HCT116 (cell line): ENCODE measurements at regions not wholly inside any gene's neighbourhood (a gene's known extent, or its start where the extent isn't known, plus 50 kb on each side); places are given as distances from the start of the nearest gene placed in this dataset.

Experiments used
- ATAC-seq: fragments of 200-7000 bp; cut with Tn5 transposase; 2 replicates; pipeline ENCODE4 v1.9.1; 2020; ENCODE audit warnings: mild to moderate bottlenecking, moderate library complexity
- BruUV-seq: library from RNA; stranded (reverse); fragments of 400-500 nt; replicated peaks from 2 replicates; lab custom pipeline; 2021; lab: Mats Ljungman, UMichigan
- CTCF ChIA-PET: fragments of 300-600 bp; sonication (Branson Sonifier 250); formaldehyde crosslinking; loops from one replicate; lab custom pipeline; 2021; ENCODE audit warnings: antibody characterized with exemption; lab: Charles Lee
- POLR2A ChIA-PET: fragments of 300-600, 350-600 bp; sonication (Branson Sonifier 250); formaldehyde crosslinking; loops from one replicate; lab custom pipeline; 2021; ENCODE audit warnings: antibody characterized with exemption; lab: Charles Lee
- RAD21 ChIA-PET, 2 experiments: fragments of 300-600 bp; sonication (Branson Sonifier 250); formaldehyde crosslinking; loops; one replicate each; lab custom pipeline; 2023; ENCODE audit warnings: low total read pairs in 2 of 2; ENCODE audit not compliant: uncharacterized antibody in 2 of 2, unreplicated experiment in 2 of 2, low non-redundant PET in 1 of 2; lab: Charles Lee
- DNase-seq: peaks from one replicate; pipeline ENCODE4 v3.0.0-alpha.2; 2010; ENCODE audit warnings: low read depth, low spot score
- H2AFZ ChIP-seq: fragments of 200-600 bp; shearing (Covaris generic), sonication (generic); 2 replicates; pipeline ENCODE4 v1.6.1; 2017; ENCODE audit warnings: low read depth, mixed run types, mixed read lengths, antibody characterized with exemption, low read length; ENCODE audit not compliant: poor library complexity, severe bottlenecking
- H3K27ac ChIP-seq: 2 replicates; pipeline ENCODE4 v1.5.1; 2012; ENCODE audit warnings: low read depth, low read length
- H3K27me3 ChIP-seq: fragments of 200-600 bp; sonication (generic); 2 replicates; pipeline ENCODE4 v1.6.1; 2016; ENCODE audit warnings: mixed run types, low read length, mixed read lengths; ENCODE audit not compliant: insufficient read depth
- H3K36me3 ChIP-seq, 2 experiments: fragments of 200-500 bp in 1 of 2; fragments of 200-600 bp in 1 of 2; sonication (Bioruptor generic) in 1 of 2; sonication (generic) in 1 of 2; 2 replicates each; pipeline versions ENCODE4 v1.5.1 to v1.6.1; 2014 to 2016; ENCODE audit warnings: low read length in 2 of 2, inconsistent platforms in 1 of 2, mixed read lengths in 1 of 2, mixed run types in 1 of 2; ENCODE audit not compliant: insufficient read depth in 2 of 2, control insufficient read depth in 1 of 2
- H3K4me1 ChIP-seq, 2 experiments: fragments of 200-600 bp in 1 of 2; sonication (generic) in 1 of 2; 2 replicates each; pipeline versions ENCODE4 v1.5.1 to v1.6.1; 2012 to 2017; ENCODE audit warnings: low read length in 2 of 2, inconsistent platforms in 1 of 2, mild to moderate bottlenecking in 1 of 2, mixed read lengths in 1 of 2, mixed run types in 1 of 2, moderate library complexity in 1 of 2; ENCODE audit not compliant: insufficient read depth in 2 of 2, control insufficient read depth in 1 of 2
- H3K4me2 ChIP-seq: fragments of 200-600 bp; sonication (generic); 2 replicates; pipeline ENCODE4 v1.6.1; 2017; ENCODE audit warnings: mixed run types, low read length, mixed read lengths
- H3K4me3 ChIP-seq, 2 experiments: fragments of 200-600 bp in 1 of 2; sonication (generic) in 1 of 2; replicated peaks in 1 of 2; 2 replicates each; pipeline ENCODE4 v1.5.1; 2011 to 2016; ENCODE audit warnings: low read length in 2 of 2, control low read depth in 1 of 2, low read depth in 1 of 2, mild to moderate bottlenecking in 1 of 2, mixed read lengths in 1 of 2, mixed run types in 1 of 2
- H3K79me2 ChIP-seq: fragments of 200-600 bp; sonication (generic); 2 replicates; pipeline ENCODE4 v1.6.1; 2017; ENCODE audit warnings: mild to moderate bottlenecking, mixed run types, low read length, moderate library complexity, mixed read lengths; ENCODE audit not compliant: insufficient read depth
- H3K9ac ChIP-seq: fragments of 200-600 bp; sonication (generic); 2 replicates; pipeline ENCODE4 v1.6.1; 2016; ENCODE audit warnings: low read length, mixed read lengths
- H3K9me2 ChIP-seq: fragments of 200-600 bp; sonication (generic), shearing (Covaris generic); 2 replicates; pipeline ENCODE4 v1.6.1; 2017; ENCODE audit warnings: mixed run types, mild to moderate bottlenecking, moderate library complexity; ENCODE audit not compliant: insufficient read depth
- H3K9me3 ChIP-seq, 2 experiments: fragments of 200-500 bp in 1 of 2; fragments of 200-600 bp in 1 of 2; sonication (Bioruptor generic) in 1 of 2; sonication (generic) in 1 of 2; 2 replicates each; pipeline ENCODE4 v1.6.1; 2014 to 2017; ENCODE audit warnings: low read length in 2 of 2, mixed read lengths in 2 of 2, inconsistent platforms in 1 of 2, low read depth in 1 of 2, mild to moderate bottlenecking in 1 of 2, mixed run types in 1 of 2, moderate library complexity in 1 of 2; ENCODE audit not compliant: control insufficient read depth in 1 of 2, insufficient read depth in 1 of 2
- H4K20me1 ChIP-seq: fragments of 200-600 bp; sonication (generic), shearing (Covaris generic); 2 replicates; pipeline ENCODE4 v1.6.1; 2017; ENCODE audit warnings: mixed run types, mild to moderate bottlenecking, moderate library complexity; ENCODE audit not compliant: insufficient read depth
- CEBPB ChIP-seq: IDR thresholded peaks from 2 replicates; pipeline ENCODE4 v1.6.1; 2012; ENCODE audit warnings: low read depth
- EZH2phosphoT487 ChIP-seq: fragments of 200-600 bp; IDR thresholded peaks from 2 replicates; pipeline ENCODE4 v1.6.1; 2018; ENCODE audit warnings: antibody characterized with exemption, borderline replicate concordance
- FOSL1 ChIP-seq: IDR thresholded peaks from 2 replicates; pipeline ENCODE4 v1.6.1; 2012; ENCODE audit warnings: low read depth
- JUND ChIP-seq: IDR thresholded peaks from 2 replicates; pipeline ENCODE4 v1.6.1; 2012
- SP1 ChIP-seq: IDR thresholded peaks from 2 replicates; pipeline ENCODE4 v1.6.1; 2012; ENCODE audit warnings: low read depth
- ZNF274 ChIP-seq: fragments of 200-500 bp; sonication (Bioruptor generic); IDR thresholded peaks from 2 replicates; pipeline ENCODE4 v1.6.1; 2014; ENCODE audit warnings: mild to moderate bottlenecking, low read depth, low read length, inconsistent platforms
- intact Hi-C: fragments of 100-400 bp; cut with micrococcal nuclease; formaldehyde crosslinking; loops from 2 replicates; pipeline ENCODE4 v1.10.0; 2022
- TF ChIP-seq, protein P1 (sequence below): IDR thresholded peaks from 2 replicates; pipeline ENCODE4 v1.6.1; 2011; ENCODE audit warnings: mild to moderate bottlenecking, low read length, moderate library complexity; ENCODE audit not compliant: insufficient replicate concordance; ENCODE audit errors: extremely low read depth
- TF ChIP-seq, protein P2 (sequence below): IDR thresholded peaks from 2 replicates; pipeline ENCODE4 v1.6.1; 2012; ENCODE audit warnings: low read depth

GRCh38 chr18:24919181-24919797, 432.7 kb downstream of the ZNF521 start:
- Histone ChIP-seq H2AFZ (no peak overlapping the region), H3K4me1 (no peaks in the 10 kb centered on the region), H4K20me1 (no peaks in the 10 kb centered on the region), H3K9me3 (no peaks in the 10 kb centered on the region), H3K27me3 (peaks cover 19% of the 10 kb centered on the region; the same call in 1 of the 2 replicates), H3K4me2 (no peak overlapping the region), H3K9me2 (no peaks in the 10 kb centered on the region), H3K36me3 (no peaks in the 10 kb centered on the region), H3K9ac (no peak overlapping the region), H3K79me2 (no peaks in the 10 kb centered on the region), H3K27ac (no peak overlapping the region), H3K4me3 (no peak overlapping the region)
- ATAC-seq (no peak), DNase-seq (no peak)
- intact Hi-C loops, result no loop called here
- ChIA-PET CTCF (no interaction called here), POLR2A (no interaction called here), RAD21 (no interaction called here)
- no TSS peak for BruUV-seq
- TF ChIP-seq CEBPB (no peak), JUND (no peak), ZNF274 (no peak)
- TF ChIP-seq, protein P1, sequence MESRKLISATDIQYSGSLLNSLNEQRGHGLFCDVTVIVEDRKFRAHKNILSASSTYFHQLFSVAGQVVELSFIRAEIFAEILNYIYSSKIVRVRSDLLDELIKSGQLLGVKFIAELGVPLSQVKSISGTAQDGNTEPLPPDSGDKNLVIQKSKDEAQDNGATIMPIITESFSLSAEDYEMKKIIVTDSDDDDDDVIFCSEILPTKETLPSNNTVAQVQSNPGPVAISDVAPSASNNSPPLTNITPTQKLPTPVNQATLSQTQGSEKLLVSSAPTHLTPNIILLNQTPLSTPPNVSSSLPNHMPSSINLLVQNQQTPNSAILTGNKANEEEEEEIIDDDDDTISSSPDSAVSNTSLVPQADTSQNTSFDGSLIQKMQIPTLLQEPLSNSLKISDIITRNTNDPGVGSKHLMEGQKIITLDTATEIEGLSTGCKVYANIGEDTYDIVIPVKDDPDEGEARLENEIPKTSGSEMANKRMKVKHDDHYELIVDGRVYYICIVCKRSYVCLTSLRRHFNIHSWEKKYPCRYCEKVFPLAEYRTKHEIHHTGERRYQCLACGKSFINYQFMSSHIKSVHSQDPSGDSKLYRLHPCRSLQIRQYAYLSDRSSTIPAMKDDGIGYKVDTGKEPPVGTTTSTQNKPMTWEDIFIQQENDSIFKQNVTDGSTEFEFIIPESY, result no peak

DNA sequence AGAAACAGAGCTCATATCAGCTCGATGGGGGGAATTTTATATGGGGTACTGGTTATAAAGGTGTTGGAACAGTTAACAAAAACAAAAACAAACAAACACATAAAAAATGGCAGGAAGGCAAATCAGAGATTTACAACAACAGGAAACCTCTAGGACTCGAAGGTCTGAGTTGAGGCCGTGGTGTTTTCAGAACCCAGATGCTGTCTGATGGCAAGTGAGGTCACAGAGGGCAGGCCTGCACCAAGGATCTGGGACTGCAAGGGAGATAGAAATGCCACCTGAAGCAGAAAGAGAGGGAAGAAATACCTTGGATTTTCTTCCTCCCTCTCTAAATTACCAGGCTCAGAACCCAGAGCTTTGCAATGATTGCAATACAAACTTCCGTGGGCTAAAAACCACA, 429.5 kb downstream of the ZNF521 start:
- Histone ChIP-seq H3K4me2 (no peak overlapping the region), H3K9me2 (no peaks in the 10 kb centered on the region), H4K20me1 (no peaks in the 10 kb centered on the region), H3K27me3 (peaks cover 12% of the 10 kb centered on the region; the same call in 1 of the 2 replicates), H3K4me1 (no peaks in the 10 kb centered on the region), H3K9me3 (no peaks in the 10 kb centered on the region), H3K36me3 (no peaks in the 10 kb centered on the region), H2AFZ (no peak overlapping the region), H3K27ac (no peak overlapping the region), H3K9ac (no peak overlapping the region), H3K79me2 (no peaks in the 10 kb centered on the region), H3K4me3 (no peak overlapping the region)
- ATAC-seq (no peak), DNase-seq (no peak)
- no TSS peak for BruUV-seq
- CTCF ChIA-PET, result no interaction called here
- POLR2A ChIA-PET, result no interaction called here
- RAD21 ChIA-PET, result no interaction called here
- intact Hi-C loops, result no loop called here
- TF ChIP-seq, protein P2, sequence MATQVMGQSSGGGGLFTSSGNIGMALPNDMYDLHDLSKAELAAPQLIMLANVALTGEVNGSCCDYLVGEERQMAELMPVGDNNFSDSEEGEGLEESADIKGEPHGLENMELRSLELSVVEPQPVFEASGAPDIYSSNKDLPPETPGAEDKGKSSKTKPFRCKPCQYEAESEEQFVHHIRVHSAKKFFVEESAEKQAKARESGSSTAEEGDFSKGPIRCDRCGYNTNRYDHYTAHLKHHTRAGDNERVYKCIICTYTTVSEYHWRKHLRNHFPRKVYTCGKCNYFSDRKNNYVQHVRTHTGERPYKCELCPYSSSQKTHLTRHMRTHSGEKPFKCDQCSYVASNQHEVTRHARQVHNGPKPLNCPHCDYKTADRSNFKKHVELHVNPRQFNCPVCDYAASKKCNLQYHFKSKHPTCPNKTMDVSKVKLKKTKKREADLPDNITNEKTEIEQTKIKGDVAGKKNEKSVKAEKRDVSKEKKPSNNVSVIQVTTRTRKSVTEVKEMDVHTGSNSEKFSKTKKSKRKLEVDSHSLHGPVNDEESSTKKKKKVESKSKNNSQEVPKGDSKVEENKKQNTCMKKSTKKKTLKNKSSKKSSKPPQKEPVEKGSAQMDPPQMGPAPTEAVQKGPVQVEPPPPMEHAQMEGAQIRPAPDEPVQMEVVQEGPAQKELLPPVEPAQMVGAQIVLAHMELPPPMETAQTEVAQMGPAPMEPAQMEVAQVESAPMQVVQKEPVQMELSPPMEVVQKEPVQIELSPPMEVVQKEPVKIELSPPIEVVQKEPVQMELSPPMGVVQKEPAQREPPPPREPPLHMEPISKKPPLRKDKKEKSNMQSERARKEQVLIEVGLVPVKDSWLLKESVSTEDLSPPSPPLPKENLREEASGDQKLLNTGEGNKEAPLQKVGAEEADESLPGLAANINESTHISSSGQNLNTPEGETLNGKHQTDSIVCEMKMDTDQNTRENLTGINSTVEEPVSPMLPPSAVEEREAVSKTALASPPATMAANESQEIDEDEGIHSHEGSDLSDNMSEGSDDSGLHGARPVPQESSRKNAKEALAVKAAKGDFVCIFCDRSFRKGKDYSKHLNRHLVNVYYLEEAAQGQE, result no peak
- TF ChIP-seq EZH2phosphoT487, result no peak
- TF ChIP-seq, protein P1, result no peak
- TF ChIP-seq SP1, result no peak
- no peak for TF ChIP-seq FOSL1
